Adrenal gland (tissue), 5 donors: ENCODE measurements at regions not wholly inside any gene's neighbourhood (a gene's known extent, or its start where the extent isn't known, plus 50 kb on each side); places are given as distances from the start of the nearest gene placed in this dataset.

Experiments
- POLR2A ChIP-seq, 2 donors: fragments of 450-650 bp; IDR thresholded peaks; one replicate each; pipeline ENCODE4 v1.6.1; 2017; ENCODE audit warnings: antibody characterized with exemption in 2 of 2, mild to moderate bottlenecking in 2 of 2, moderate library complexity in 1 of 2
- TF ChIP-seq, protein P1 (sequence below), 6 experiments: fragments of 450-650 bp in 4 of 6; fragments of 200-600 bp in 2 of 6; sonication (generic) in 1 of 6; IDR thresholded peaks; 1 replicate in 5 of 6; 2 replicates in 1 of 6; pipeline versions ENCODE4 v1.5.1 to v1.8.0; 2016 to 2021; ENCODE audit warnings: antibody characterized with exemption in 6 of 6, mild to moderate bottlenecking in 2 of 6, moderate library complexity in 1 of 6
- donor health status: DM: no; HTN: no; CAD: no.

DNA sequence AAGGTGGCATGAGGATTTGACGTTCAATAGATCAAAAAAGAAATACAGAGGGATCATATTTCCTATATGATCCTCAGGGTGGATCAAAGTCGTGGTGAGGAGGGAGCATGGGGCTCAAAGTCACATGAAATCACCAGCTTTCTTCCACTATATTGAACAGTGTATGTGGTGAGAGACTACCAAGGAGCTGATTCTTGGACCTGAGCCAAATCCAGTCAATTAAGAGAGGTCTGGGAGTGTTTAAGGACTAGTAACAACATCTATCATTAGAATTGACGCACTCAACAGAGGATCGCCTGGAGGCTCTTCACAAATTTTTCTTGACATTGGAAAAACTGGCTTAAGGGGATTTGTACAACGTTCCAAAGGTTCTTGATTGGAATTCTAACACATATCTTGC is 267.7 kb upstream of the PROX1 start:
- TF ChIP-seq POLR2A (IDR thresholded peaks at IDR 0.05), result no peak
- TF ChIP-seq, protein P1, sequence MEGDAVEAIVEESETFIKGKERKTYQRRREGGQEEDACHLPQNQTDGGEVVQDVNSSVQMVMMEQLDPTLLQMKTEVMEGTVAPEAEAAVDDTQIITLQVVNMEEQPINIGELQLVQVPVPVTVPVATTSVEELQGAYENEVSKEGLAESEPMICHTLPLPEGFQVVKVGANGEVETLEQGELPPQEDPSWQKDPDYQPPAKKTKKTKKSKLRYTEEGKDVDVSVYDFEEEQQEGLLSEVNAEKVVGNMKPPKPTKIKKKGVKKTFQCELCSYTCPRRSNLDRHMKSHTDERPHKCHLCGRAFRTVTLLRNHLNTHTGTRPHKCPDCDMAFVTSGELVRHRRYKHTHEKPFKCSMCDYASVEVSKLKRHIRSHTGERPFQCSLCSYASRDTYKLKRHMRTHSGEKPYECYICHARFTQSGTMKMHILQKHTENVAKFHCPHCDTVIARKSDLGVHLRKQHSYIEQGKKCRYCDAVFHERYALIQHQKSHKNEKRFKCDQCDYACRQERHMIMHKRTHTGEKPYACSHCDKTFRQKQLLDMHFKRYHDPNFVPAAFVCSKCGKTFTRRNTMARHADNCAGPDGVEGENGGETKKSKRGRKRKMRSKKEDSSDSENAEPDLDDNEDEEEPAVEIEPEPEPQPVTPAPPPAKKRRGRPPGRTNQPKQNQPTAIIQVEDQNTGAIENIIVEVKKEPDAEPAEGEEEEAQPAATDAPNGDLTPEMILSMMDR (IDR thresholded peaks at IDR 0.05), result no peak
